ENCODE measurements at regions not wholly inside any gene's neighbourhood (a gene's known extent, or its start where the extent isn't known, plus 50 kb on each side); places are given as distances from the start of the nearest gene placed in this dataset.

DNA sequence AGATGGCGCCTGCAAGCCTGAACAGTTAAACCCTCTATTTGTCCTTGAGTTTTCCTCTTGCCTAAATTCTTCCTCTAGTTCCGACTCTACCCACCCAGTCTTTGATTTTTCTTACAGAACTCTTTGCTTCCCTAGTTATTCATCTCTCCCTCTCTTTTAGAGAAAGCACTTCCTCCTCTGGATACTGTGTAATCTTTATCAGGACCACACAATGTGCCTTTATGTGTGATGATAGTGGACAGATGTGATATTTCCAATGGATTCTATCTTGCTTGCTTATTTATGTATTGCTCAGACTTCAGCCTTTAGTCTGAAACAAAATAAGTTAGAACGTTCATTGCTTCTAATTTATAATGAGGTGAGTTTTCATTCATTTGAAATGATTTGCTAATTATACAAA lies 79.5 kb upstream of the CAV2 start:
- TF ChIP-seq, protein P1, sequence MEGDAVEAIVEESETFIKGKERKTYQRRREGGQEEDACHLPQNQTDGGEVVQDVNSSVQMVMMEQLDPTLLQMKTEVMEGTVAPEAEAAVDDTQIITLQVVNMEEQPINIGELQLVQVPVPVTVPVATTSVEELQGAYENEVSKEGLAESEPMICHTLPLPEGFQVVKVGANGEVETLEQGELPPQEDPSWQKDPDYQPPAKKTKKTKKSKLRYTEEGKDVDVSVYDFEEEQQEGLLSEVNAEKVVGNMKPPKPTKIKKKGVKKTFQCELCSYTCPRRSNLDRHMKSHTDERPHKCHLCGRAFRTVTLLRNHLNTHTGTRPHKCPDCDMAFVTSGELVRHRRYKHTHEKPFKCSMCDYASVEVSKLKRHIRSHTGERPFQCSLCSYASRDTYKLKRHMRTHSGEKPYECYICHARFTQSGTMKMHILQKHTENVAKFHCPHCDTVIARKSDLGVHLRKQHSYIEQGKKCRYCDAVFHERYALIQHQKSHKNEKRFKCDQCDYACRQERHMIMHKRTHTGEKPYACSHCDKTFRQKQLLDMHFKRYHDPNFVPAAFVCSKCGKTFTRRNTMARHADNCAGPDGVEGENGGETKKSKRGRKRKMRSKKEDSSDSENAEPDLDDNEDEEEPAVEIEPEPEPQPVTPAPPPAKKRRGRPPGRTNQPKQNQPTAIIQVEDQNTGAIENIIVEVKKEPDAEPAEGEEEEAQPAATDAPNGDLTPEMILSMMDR (IDR thresholded peaks at IDR 0.05; ENCODE audit: insufficient read depth, low read length), result no peak
- TF ChIP-seq POLR2AphosphoS5 (IDR thresholded peaks at IDR 0.05; ENCODE audit: low read depth), result no peak
- no peak for TF ChIP-seq GABPA (IDR thresholded peaks at IDR 0.05; ENCODE audit: low read depth)
- TF ChIP-seq SPI1 (IDR thresholded peaks at IDR 0.05; ENCODE audit: borderline replicate concordance, low read depth), result no peak

All from HL-60 (cell line).